HCT116 (cell line): ENCODE measurements at regions not wholly inside any gene's neighbourhood (a gene's known extent, or its start where the extent isn't known, plus 50 kb on each side); places are given as distances from the start of the nearest gene placed in this dataset.

Source experiments
- ATAC-seq: fragments of 200-7000 bp; cut with Tn5 transposase; 2 replicates; pipeline ENCODE4 v1.9.1; 2020; ENCODE audit warnings: mild to moderate bottlenecking, moderate library complexity
- BruUV-seq: library from RNA; stranded (reverse); fragments of 400-500 nt; replicated peaks from 2 replicates; lab custom pipeline; 2021; lab: Mats Ljungman, UMichigan
- CTCF ChIA-PET: fragments of 300-600 bp; sonication (Branson Sonifier 250); formaldehyde crosslinking; loops from one replicate; lab custom pipeline; 2021; ENCODE audit warnings: antibody characterized with exemption; lab: Charles Lee
- POLR2A ChIA-PET: fragments of 300-600, 350-600 bp; sonication (Branson Sonifier 250); formaldehyde crosslinking; loops from one replicate; lab custom pipeline; 2021; ENCODE audit warnings: antibody characterized with exemption; lab: Charles Lee
- RAD21 ChIA-PET, 2 experiments: fragments of 300-600 bp; sonication (Branson Sonifier 250); formaldehyde crosslinking; loops; one replicate each; lab custom pipeline; 2023; ENCODE audit warnings: low total read pairs in 2 of 2; ENCODE audit not compliant: uncharacterized antibody in 2 of 2, unreplicated experiment in 2 of 2, low non-redundant PET in 1 of 2; lab: Charles Lee
- DNase-seq: peaks from one replicate; pipeline ENCODE4 v3.0.0-alpha.2; 2010; ENCODE audit warnings: low read depth, low spot score
- H2AFZ ChIP-seq: fragments of 200-600 bp; shearing (Covaris generic), sonication (generic); 2 replicates; pipeline ENCODE4 v1.6.1; 2017; ENCODE audit warnings: low read depth, mixed run types, mixed read lengths, antibody characterized with exemption, low read length; ENCODE audit not compliant: poor library complexity, severe bottlenecking
- H3K27ac ChIP-seq: 2 replicates; pipeline ENCODE4 v1.5.1; 2012; ENCODE audit warnings: low read depth, low read length
- H3K27me3 ChIP-seq: fragments of 200-600 bp; sonication (generic); 2 replicates; pipeline ENCODE4 v1.6.1; 2016; ENCODE audit warnings: mixed run types, low read length, mixed read lengths; ENCODE audit not compliant: insufficient read depth
- H3K36me3 ChIP-seq, 2 experiments: fragments of 200-500 bp in 1 of 2; fragments of 200-600 bp in 1 of 2; sonication (Bioruptor generic) in 1 of 2; sonication (generic) in 1 of 2; 2 replicates each; pipeline versions ENCODE4 v1.5.1 to v1.6.1; 2014 to 2016; ENCODE audit warnings: low read length in 2 of 2, inconsistent platforms in 1 of 2, mixed read lengths in 1 of 2, mixed run types in 1 of 2; ENCODE audit not compliant: insufficient read depth in 2 of 2, control insufficient read depth in 1 of 2
- H3K4me1 ChIP-seq, 2 experiments: fragments of 200-600 bp in 1 of 2; sonication (generic) in 1 of 2; 2 replicates each; pipeline versions ENCODE4 v1.5.1 to v1.6.1; 2012 to 2017; ENCODE audit warnings: low read length in 2 of 2, inconsistent platforms in 1 of 2, mild to moderate bottlenecking in 1 of 2, mixed read lengths in 1 of 2, mixed run types in 1 of 2, moderate library complexity in 1 of 2; ENCODE audit not compliant: insufficient read depth in 2 of 2, control insufficient read depth in 1 of 2
- H3K4me2 ChIP-seq: fragments of 200-600 bp; sonication (generic); 2 replicates; pipeline ENCODE4 v1.6.1; 2017; ENCODE audit warnings: mixed run types, low read length, mixed read lengths
- H3K4me3 ChIP-seq, 2 experiments: fragments of 200-600 bp in 1 of 2; sonication (generic) in 1 of 2; replicated peaks in 1 of 2; 2 replicates each; pipeline ENCODE4 v1.5.1; 2011 to 2016; ENCODE audit warnings: low read length in 2 of 2, control low read depth in 1 of 2, low read depth in 1 of 2, mild to moderate bottlenecking in 1 of 2, mixed read lengths in 1 of 2, mixed run types in 1 of 2
- H3K79me2 ChIP-seq: fragments of 200-600 bp; sonication (generic); 2 replicates; pipeline ENCODE4 v1.6.1; 2017; ENCODE audit warnings: mild to moderate bottlenecking, mixed run types, low read length, moderate library complexity, mixed read lengths; ENCODE audit not compliant: insufficient read depth
- H3K9ac ChIP-seq: fragments of 200-600 bp; sonication (generic); 2 replicates; pipeline ENCODE4 v1.6.1; 2016; ENCODE audit warnings: low read length, mixed read lengths
- H3K9me2 ChIP-seq: fragments of 200-600 bp; sonication (generic), shearing (Covaris generic); 2 replicates; pipeline ENCODE4 v1.6.1; 2017; ENCODE audit warnings: mixed run types, mild to moderate bottlenecking, moderate library complexity; ENCODE audit not compliant: insufficient read depth
- H3K9me3 ChIP-seq, 2 experiments: fragments of 200-500 bp in 1 of 2; fragments of 200-600 bp in 1 of 2; sonication (Bioruptor generic) in 1 of 2; sonication (generic) in 1 of 2; 2 replicates each; pipeline ENCODE4 v1.6.1; 2014 to 2017; ENCODE audit warnings: low read length in 2 of 2, mixed read lengths in 2 of 2, inconsistent platforms in 1 of 2, low read depth in 1 of 2, mild to moderate bottlenecking in 1 of 2, mixed run types in 1 of 2, moderate library complexity in 1 of 2; ENCODE audit not compliant: control insufficient read depth in 1 of 2, insufficient read depth in 1 of 2
- H4K20me1 ChIP-seq: fragments of 200-600 bp; sonication (generic), shearing (Covaris generic); 2 replicates; pipeline ENCODE4 v1.6.1; 2017; ENCODE audit warnings: mixed run types, mild to moderate bottlenecking, moderate library complexity; ENCODE audit not compliant: insufficient read depth
- CBX3 ChIP-seq: IDR thresholded peaks from 2 replicates; pipeline ENCODE4 v1.6.1; 2012; ENCODE audit warnings: low read depth
- EGR1 ChIP-seq: IDR thresholded peaks from 2 replicates; pipeline ENCODE4 v1.6.1; 2012; ENCODE audit warnings: low read depth
- ELF1 ChIP-seq: IDR thresholded peaks from 2 replicates; pipeline ENCODE4 v1.6.1; 2012; ENCODE audit warnings: low read depth, borderline replicate concordance
- EZH2 ChIP-seq: fragments of 200-600 bp; sonication (generic); IDR thresholded peaks from 2 replicates; pipeline ENCODE4 v1.6.1; 2017; ENCODE audit warnings: antibody characterized with exemption, mixed run types
- EZH2phosphoT487 ChIP-seq: fragments of 200-600 bp; IDR thresholded peaks from 2 replicates; pipeline ENCODE4 v1.6.1; 2018; ENCODE audit warnings: antibody characterized with exemption, borderline replicate concordance
- FOSL1 ChIP-seq: IDR thresholded peaks from 2 replicates; pipeline ENCODE4 v1.6.1; 2012; ENCODE audit warnings: low read depth
- JUND ChIP-seq: IDR thresholded peaks from 2 replicates; pipeline ENCODE4 v1.6.1; 2012
- POLR2AphosphoS5 ChIP-seq: IDR thresholded peaks from 2 replicates; pipeline ENCODE4 v1.6.1; 2011; ENCODE audit warnings: mild to moderate bottlenecking, low read depth, low read length, moderate library complexity
- SIN3A ChIP-seq: IDR thresholded peaks from 2 replicates; pipeline ENCODE4 v1.6.1; 2012; ENCODE audit warnings: low read depth
- YY1 ChIP-seq: IDR thresholded peaks from 2 replicates; pipeline ENCODE4 v1.6.1; 2011; ENCODE audit warnings: low read length, low read depth, moderate library complexity, mild to moderate bottlenecking; ENCODE audit not compliant: insufficient replicate concordance; ENCODE audit errors: extremely low read depth
- intact Hi-C: fragments of 100-400 bp; cut with micrococcal nuclease; formaldehyde crosslinking; loops from 2 replicates; pipeline ENCODE4 v1.10.0; 2022
- TF ChIP-seq, protein P1 (sequence below): IDR thresholded peaks from 2 replicates; pipeline ENCODE4 v1.6.1; 2012
- TF ChIP-seq, protein P2 (sequence below): IDR thresholded peaks from 2 replicates; pipeline ENCODE4 v1.6.1; 2012; ENCODE audit warnings: low read depth

DNA sequence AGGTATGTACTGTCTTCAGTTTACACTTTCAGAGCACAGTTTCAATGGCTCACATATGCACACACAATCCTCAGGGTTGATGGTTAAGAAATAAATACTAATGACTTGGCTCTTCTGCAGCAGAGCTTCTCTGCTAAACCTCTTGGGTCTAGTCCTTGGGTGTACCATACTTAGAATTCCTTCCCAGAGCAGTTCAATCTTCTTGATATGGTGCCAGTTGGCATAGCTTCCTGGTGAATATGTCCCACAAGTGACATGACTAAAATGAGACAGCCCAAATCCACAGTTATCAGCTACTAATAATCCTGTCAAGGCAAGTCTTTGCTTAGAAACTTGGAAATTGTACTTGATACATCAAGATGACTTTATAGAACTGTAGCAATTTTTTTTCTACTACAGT lies 654.4 kb downstream of the IQCM start:
- H3K27ac ChIP-seq: no peak overlapping the region
- H3K36me3 ChIP-seq: no peaks in the 10 kb centered on the region
- ATAC-seq: no peak
- POLR2A ChIA-PET: no interaction called here
- CTCF ChIA-PET: no interaction called here
- intact Hi-C loops: no loop called here
- no peak overlapping the region for H3K4me3 ChIP-seq
- no peaks in the 10 kb centered on the region for H3K79me2 ChIP-seq
- H3K9me3 ChIP-seq: no peaks in the 10 kb centered on the region
- H3K27me3 ChIP-seq: no peaks in the 10 kb centered on the region
- H3K4me2 ChIP-seq: no peak overlapping the region
- H3K9me2 ChIP-seq: no peaks in the 10 kb centered on the region
- H3K9ac ChIP-seq: no peak overlapping the region
- TF ChIP-seq JUND (no peak), ELF1 (no peak), POLR2AphosphoS5 (no peak)
- TF ChIP-seq, protein P1, sequence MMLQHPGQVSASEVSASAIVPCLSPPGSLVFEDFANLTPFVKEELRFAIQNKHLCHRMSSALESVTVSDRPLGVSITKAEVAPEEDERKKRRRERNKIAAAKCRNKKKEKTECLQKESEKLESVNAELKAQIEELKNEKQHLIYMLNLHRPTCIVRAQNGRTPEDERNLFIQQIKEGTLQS: no peak
- DNase-seq: no peak
- no peak overlapping the region for H2AFZ ChIP-seq
- BruUV-seq: no TSS peak
- no peaks in the 10 kb centered on the region for H3K4me1 ChIP-seq
- no peaks in the 10 kb centered on the region for H4K20me1 ChIP-seq
- RAD21 ChIA-PET: no interaction called here

DNA sequence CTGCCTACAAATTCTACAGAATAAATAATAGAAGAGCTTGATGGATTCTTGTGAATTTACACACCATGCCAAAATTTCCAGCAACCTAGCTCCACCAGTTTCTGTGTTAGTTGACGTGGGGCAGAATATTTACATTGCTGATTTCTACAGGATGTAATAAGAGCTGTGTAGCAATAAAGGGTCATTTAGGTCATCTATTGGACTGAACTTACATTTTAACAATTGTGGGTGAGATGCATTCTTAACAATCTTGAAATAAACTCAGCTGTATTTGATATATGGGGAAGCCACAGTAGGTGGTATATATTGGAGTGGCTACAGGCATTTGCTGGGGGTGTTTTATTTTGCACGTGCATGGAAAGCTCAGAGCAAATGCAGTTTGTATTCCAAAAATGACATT lies 655.3 kb downstream of the IQCM start:
- H2AFZ ChIP-seq: no peak overlapping the region
- TF ChIP-seq YY1 (no peak), CBX3 (no peak), SIN3A (no peak), EZH2phosphoT487 (no peak), EZH2 (no peak), POLR2AphosphoS5 (no peak), FOSL1 (no peak), EGR1 (no peak)
- TF ChIP-seq, protein P2, sequence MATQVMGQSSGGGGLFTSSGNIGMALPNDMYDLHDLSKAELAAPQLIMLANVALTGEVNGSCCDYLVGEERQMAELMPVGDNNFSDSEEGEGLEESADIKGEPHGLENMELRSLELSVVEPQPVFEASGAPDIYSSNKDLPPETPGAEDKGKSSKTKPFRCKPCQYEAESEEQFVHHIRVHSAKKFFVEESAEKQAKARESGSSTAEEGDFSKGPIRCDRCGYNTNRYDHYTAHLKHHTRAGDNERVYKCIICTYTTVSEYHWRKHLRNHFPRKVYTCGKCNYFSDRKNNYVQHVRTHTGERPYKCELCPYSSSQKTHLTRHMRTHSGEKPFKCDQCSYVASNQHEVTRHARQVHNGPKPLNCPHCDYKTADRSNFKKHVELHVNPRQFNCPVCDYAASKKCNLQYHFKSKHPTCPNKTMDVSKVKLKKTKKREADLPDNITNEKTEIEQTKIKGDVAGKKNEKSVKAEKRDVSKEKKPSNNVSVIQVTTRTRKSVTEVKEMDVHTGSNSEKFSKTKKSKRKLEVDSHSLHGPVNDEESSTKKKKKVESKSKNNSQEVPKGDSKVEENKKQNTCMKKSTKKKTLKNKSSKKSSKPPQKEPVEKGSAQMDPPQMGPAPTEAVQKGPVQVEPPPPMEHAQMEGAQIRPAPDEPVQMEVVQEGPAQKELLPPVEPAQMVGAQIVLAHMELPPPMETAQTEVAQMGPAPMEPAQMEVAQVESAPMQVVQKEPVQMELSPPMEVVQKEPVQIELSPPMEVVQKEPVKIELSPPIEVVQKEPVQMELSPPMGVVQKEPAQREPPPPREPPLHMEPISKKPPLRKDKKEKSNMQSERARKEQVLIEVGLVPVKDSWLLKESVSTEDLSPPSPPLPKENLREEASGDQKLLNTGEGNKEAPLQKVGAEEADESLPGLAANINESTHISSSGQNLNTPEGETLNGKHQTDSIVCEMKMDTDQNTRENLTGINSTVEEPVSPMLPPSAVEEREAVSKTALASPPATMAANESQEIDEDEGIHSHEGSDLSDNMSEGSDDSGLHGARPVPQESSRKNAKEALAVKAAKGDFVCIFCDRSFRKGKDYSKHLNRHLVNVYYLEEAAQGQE: no peak
- TF ChIP-seq, protein P1: no peak
- ChIA-PET POLR2A (no interaction called here), RAD21 (no interaction called here), CTCF (no interaction called here)
- intact Hi-C loops: no loop called here
- no peaks in the 10 kb centered on the region for H3K79me2 ChIP-seq
- ATAC-seq: no peak
- no peak overlapping the region for H3K9ac ChIP-seq
- no peaks in the 10 kb centered on the region for H4K20me1 ChIP-seq
- no peaks in the 10 kb centered on the region for H3K36me3 ChIP-seq
- H3K4me2 ChIP-seq: no peak overlapping the region
- H3K4me1 ChIP-seq: no peaks in the 10 kb centered on the region
- H3K9me2 ChIP-seq: no peaks in the 10 kb centered on the region
- BruUV-seq: no TSS peak
- no peaks in the 10 kb centered on the region for H3K9me3 ChIP-seq
- DNase-seq: no peak
- no peak overlapping the region for H3K27ac ChIP-seq
- H3K4me3 ChIP-seq: no peak overlapping the region
- no peaks in the 10 kb centered on the region for H3K27me3 ChIP-seq
